Loucy (cell line): ENCODE measurements at regions not wholly inside any gene's neighbourhood (a gene's known extent, or its start where the extent isn't known, plus 50 kb on each side); places are given as distances from the start of the nearest gene placed in this dataset.

Experiments
- H2AFZ ChIP-seq: fragments of 200-600 bp; sonication (generic); 2 replicates; pipeline ENCODE4 v1.6.0; 2016; ENCODE audit warnings: antibody characterized with exemption, mild to moderate bottlenecking, low read length, moderate library complexity
- H3F3A ChIP-seq: fragments of 200-600 bp; 2 replicates; pipeline ENCODE4 v1.6.0; 2016; ENCODE audit warnings: antibody characterized with exemption, low read depth, mild to moderate bottlenecking
- H3K27me3 ChIP-seq: fragments of 200-600 bp; sonication (generic); 2 replicates; pipeline ENCODE4 v1.6.1; 2014; ENCODE audit warnings: low read length, mild to moderate bottlenecking; ENCODE audit not compliant: insufficient read depth, poor library complexity, severe bottlenecking
- H3K36me3 ChIP-seq: fragments of 200-600 bp; sonication (generic); 2 replicates; pipeline ENCODE4 v1.6.1; 2016; ENCODE audit warnings: low read length; ENCODE audit not compliant: insufficient read depth
- H3K4me1 ChIP-seq: fragments of 200-600 bp; sonication (generic); 2 replicates; pipeline ENCODE4 v1.5.1; 2014; ENCODE audit warnings: low read length, mild to moderate bottlenecking; ENCODE audit not compliant: insufficient read depth, poor library complexity, severe bottlenecking
- H3K4me2 ChIP-seq: fragments of 200-600 bp; sonication (generic); 2 replicates; pipeline ENCODE4 v1.6.0; 2014; ENCODE audit warnings: antibody characterized with exemption, low read length, low read depth, mild to moderate bottlenecking; ENCODE audit not compliant: poor library complexity, severe bottlenecking
- H3K4me3 ChIP-seq: fragments of 200-600 bp; sonication (generic); 2 replicates; pipeline ENCODE4 v1.5.1; 2014; ENCODE audit warnings: low read length, mild to moderate bottlenecking, mixed read lengths; ENCODE audit not compliant: poor library complexity, severe bottlenecking
- H3K79me2 ChIP-seq: fragments of 200-600 bp; sonication (generic); 2 replicates; pipeline ENCODE4 v1.6.1; 2014; ENCODE audit warnings: low read length; ENCODE audit not compliant: insufficient read depth
- H3K9ac ChIP-seq: fragments of 200-600 bp; sonication (generic); 2 replicates; pipeline ENCODE4 v1.6.0; 2014; ENCODE audit warnings: mild to moderate bottlenecking, low read depth, low read length, moderate library complexity; ENCODE audit not compliant: poor library complexity, severe bottlenecking
- H3K9me2 ChIP-seq: fragments of 200-600 bp; sonication (generic); replicated peaks from 2 replicates; pipeline ENCODE4 v1.6.1; 2016; ENCODE audit warnings: low read depth, low read length, mixed read lengths
- H3K9me3 ChIP-seq: fragments of 200-600 bp; sonication (generic); 2 replicates; pipeline ENCODE4 v1.6.1; 2014; ENCODE audit warnings: mild to moderate bottlenecking, antibody characterized with exemption, low read length, low read depth; ENCODE audit not compliant: insufficient read depth
- H4K20me1 ChIP-seq: fragments of 200-600 bp; sonication (generic); 2 replicates; pipeline ENCODE4 v1.6.0; 2014; ENCODE audit warnings: antibody characterized with exemption, low read length, mild to moderate bottlenecking; ENCODE audit not compliant: insufficient read depth, poor library complexity, severe bottlenecking
- CTCF ChIP-seq: fragments of 200-600 bp; sonication (generic); conservative IDR thresholded peaks from 2 replicates; pipeline ENCODE4 v1.5.1; 2014; ENCODE audit warnings: mild to moderate bottlenecking, antibody characterized with exemption, low read length
- EZH2phosphoT487 ChIP-seq: fragments of 200-600 bp; IDR thresholded peaks from 2 replicates; pipeline ENCODE4 v1.6.1; 2018; ENCODE audit warnings: antibody characterized with exemption, mild to moderate bottlenecking, moderate library complexity, borderline replicate concordance

GRCh38 chr5:143898916-143899591, 87.1 kb downstream of the HMHB1 start:
- TF ChIP-seq CTCF (no peak), EZH2phosphoT487 (no peak)
- Histone ChIP-seq H4K20me1 (no peaks in the 10 kb centered on the region), H3K27me3 (no peaks in the 10 kb centered on the region), H3K9me2 (no peaks in the 10 kb centered on the region), H2AFZ (no peak overlapping the region), H3K9me3 (no peaks in the 10 kb centered on the region), H3K4me2 (peak overlapping the region; percentile 57), H3K4me3 (peak overlapping the region; percentile 34), H3F3A (peaks cover 11% of the 10 kb centered on the region; the same call in 1 of the 2 replicates), H3K9ac (peak overlapping the region; percentile 9), H3K79me2 (no peaks in the 10 kb centered on the region), H3K36me3 (no peaks in the 10 kb centered on the region), H3K4me1 (peaks cover 35% of the 10 kb centered on the region)

GRCh38 chr5:143908959-143909358, 97.0 kb downstream of the HMHB1 start:
- H3F3A ChIP-seq: no peaks in the 10 kb centered on the region

GRCh38 chr5:143913008-143913752, 101.2 kb downstream of the HMHB1 start:
- H3K36me3 ChIP-seq: no peaks in the 10 kb centered on the region
- no peaks in the 10 kb centered on the region for H3K4me1 ChIP-seq
- no peak overlapping the region for H3K4me2 ChIP-seq
- no peaks in the 10 kb centered on the region for H3F3A ChIP-seq
- no peaks in the 10 kb centered on the region for H3K9me2 ChIP-seq
- no peaks in the 10 kb centered on the region for H3K79me2 ChIP-seq
- H4K20me1 ChIP-seq: no peaks in the 10 kb centered on the region
- no peak for TF ChIP-seq EZH2phosphoT487
- no peak for TF ChIP-seq CTCF
- H3K27me3 ChIP-seq: no peaks in the 10 kb centered on the region
- H3K9me3 ChIP-seq: no peaks in the 10 kb centered on the region
- H3K9ac ChIP-seq: no peak overlapping the region
- H2AFZ ChIP-seq: no peak overlapping the region
- H3K4me3 ChIP-seq: no peak overlapping the region

More at GRCh38 chr5:143908959-143909358, 97.0 kb downstream of the HMHB1 start:
- Histone ChIP-seq H4K20me1 (no peaks in the 10 kb centered on the region), H3K9me3 (no peaks in the 10 kb centered on the region), H3K4me1 (no peaks in the 10 kb centered on the region), H3K9ac (no peak overlapping the region), H3K79me2 (no peaks in the 10 kb centered on the region), H3K36me3 (no peaks in the 10 kb centered on the region), H3K4me2 (no peak overlapping the region), H3K9me2 (no peaks in the 10 kb centered on the region), H3K27me3 (no peaks in the 10 kb centered on the region), H2AFZ (no peak overlapping the region), H3K4me3 (no peak overlapping the region)
- no peak for TF ChIP-seq EZH2phosphoT487
